Effector memory CD4-positive, alpha-beta T cell (primary cell): ENCODE measurements at regions not wholly inside any gene's neighbourhood (a gene's known extent, or its start where the extent isn't known, plus 50 kb on each side); places are given as distances from the start of the nearest gene placed in this dataset.
"Not testable (repeated sequence)": the region's sequence is repeated elsewhere in the genome, so short reads cannot be mapped to it uniquely, and the experiment has no call there.

Experiments used
- DNase-seq, 3 donors: peaks; one replicate each; pipeline ENCODE4 v3.0.0-alpha.2; 2020
- H3K27ac ChIP-seq: 2 replicates; pipeline ENCODE4 v1.7.0; 2013; ENCODE audit warnings: mild to moderate bottlenecking, low read length, moderate library complexity; ENCODE audit not compliant: insufficient read depth, poor library complexity, severe bottlenecking
- H3K27me3 ChIP-seq: replicated peaks from 2 replicates; pipeline ENCODE4 v1.7.0; 2013; ENCODE audit warnings: mild to moderate bottlenecking, low read length; ENCODE audit not compliant: insufficient read depth, control insufficient read depth, poor library complexity, severe bottlenecking
- H3K36me3 ChIP-seq: 2 replicates; pipeline ENCODE4 v1.7.0; 2013; ENCODE audit warnings: mild to moderate bottlenecking, low read length, moderate library complexity; ENCODE audit not compliant: control insufficient read depth, insufficient read depth
- H3K4me1 ChIP-seq: 2 replicates; pipeline ENCODE4 v1.7.0; 2013; ENCODE audit warnings: low read length, mild to moderate bottlenecking; ENCODE audit not compliant: control insufficient read depth, insufficient read depth, poor library complexity, severe bottlenecking
- H3K4me3 ChIP-seq: 2 replicates; pipeline ENCODE4 v1.7.0; 2013; ENCODE audit warnings: low read length, low read depth, mild to moderate bottlenecking; ENCODE audit not compliant: insufficient read depth, poor library complexity, severe bottlenecking
- H3K9me3 ChIP-seq: 2 replicates; pipeline ENCODE4 v1.7.0; 2013; ENCODE audit warnings: mild to moderate bottlenecking, low read length, moderate library complexity; ENCODE audit not compliant: control insufficient read depth

GRCh38 chr14:55819610-55820304 lies 239.8 kb downstream of the KTN1 start:
- Histone ChIP-seq H3K4me3 (no peak overlapping the region), H3K36me3 (no peaks in the 10 kb centered on the region), H3K27me3 (no peaks in the 10 kb centered on the region), H3K9me3 (no peaks in the 10 kb centered on the region), H3K27ac (no peak overlapping the region), H3K4me1 (no peaks in the 10 kb centered on the region)
- DNase-seq: no peak

- no peaks in the 10 kb centered on the region for H3K36me3 ChIP-seq
- no peak overlapping the region for H3K27ac ChIP-seq
- no peak for DNase-seq
- no peak overlapping the region for H3K4me3 ChIP-seq
- no peaks in the 10 kb centered on the region for H3K9me3 ChIP-seq
- H3K27me3 ChIP-seq: no peaks in the 10 kb centered on the region
- H3K4me1 ChIP-seq: no peaks in the 10 kb centered on the region
Measured at GRCh38 chr14:55822906-55823305, 242.9 kb downstream of the KTN1 start.

GRCh38 chr14:55832122-55832911 lies 252.3 kb downstream of the KTN1 start:
- DNase-seq: no peak
- no peaks in the 10 kb centered on the region for H3K4me1 ChIP-seq
- no peaks in the 10 kb centered on the region for H3K27me3 ChIP-seq
- no peak overlapping the region for H3K27ac ChIP-seq
- H3K36me3 ChIP-seq: no peaks in the 10 kb centered on the region
- no peak overlapping the region for H3K4me3 ChIP-seq
- H3K9me3 ChIP-seq: no peaks in the 10 kb centered on the region

GRCh38 chr14:55832974-55833373 lies 253.0 kb downstream of the KTN1 start:
- no peaks in the 10 kb centered on the region for H3K9me3 ChIP-seq
- no peaks in the 10 kb centered on the region for H3K36me3 ChIP-seq
- DNase-seq: no peak
- H3K4me1 ChIP-seq: no peaks in the 10 kb centered on the region
- no peaks in the 10 kb centered on the region for H3K27me3 ChIP-seq
- no peak overlapping the region for H3K4me3 ChIP-seq
- no peak overlapping the region for H3K27ac ChIP-seq

- no peak for DNase-seq
- Histone ChIP-seq H3K9me3 (no peaks in the 10 kb centered on the region), H3K4me1 (no peaks in the 10 kb centered on the region), H3K36me3 (no peaks in the 10 kb centered on the region), H3K27me3 (no peaks in the 10 kb centered on the region), H3K27ac (no peak overlapping the region), H3K4me3 (no peak overlapping the region)
Measured at GRCh38 chr14:55834390-55834789, 254.4 kb downstream of the KTN1 start.

- Histone ChIP-seq H3K4me3 (no peak overlapping the region), H3K36me3 (no peaks in the 10 kb centered on the region), H3K27me3 (no peaks in the 10 kb centered on the region), H3K9me3 (no peaks in the 10 kb centered on the region), H3K27ac (no peak overlapping the region), H3K4me1 (no peaks in the 10 kb centered on the region)
- DNase-seq: no peak
Measured at GRCh38 chr14:55835985-55836384, 256.0 kb downstream of the KTN1 start.

- no peaks in the 10 kb centered on the region for H3K36me3 ChIP-seq
- no peaks in the 10 kb centered on the region for H3K27me3 ChIP-seq
- H3K4me1 ChIP-seq: no peaks in the 10 kb centered on the region
- H3K9me3 ChIP-seq: no peaks in the 10 kb centered on the region
- H3K27ac ChIP-seq: no peak overlapping the region
- H3K4me3 ChIP-seq: no peak overlapping the region
- no peak for DNase-seq
Measured at GRCh38 chr14:55837467-55837866, 257.5 kb downstream of the KTN1 start.

- Histone ChIP-seq H3K36me3 (no peaks in the 10 kb centered on the region), H3K27me3 (no peaks in the 10 kb centered on the region), H3K9me3 (no peaks in the 10 kb centered on the region), H3K27ac (no peak overlapping the region), H3K4me1 (no peaks in the 10 kb centered on the region), H3K4me3 (no peak overlapping the region)
- DNase-seq: no peak
Measured at GRCh38 chr14:55838529-55839052, 258.6 kb downstream of the KTN1 start.

GRCh38 chr14:55839301-55839947 lies 259.4 kb downstream of the KTN1 start:
- not testable (repeated sequence) for DNase-seq, H3K4me1 ChIP-seq

GRCh38 chr14:55840821-55841220 lies 260.8 kb downstream of the KTN1 start:
- H3K4me3 ChIP-seq: no peak overlapping the region
- no peaks in the 10 kb centered on the region for H3K4me1 ChIP-seq
- no peak overlapping the region for H3K27ac ChIP-seq
- no peaks in the 10 kb centered on the region for H3K27me3 ChIP-seq
- H3K9me3 ChIP-seq: no peaks in the 10 kb centered on the region
- no peak for DNase-seq
- no peaks in the 10 kb centered on the region for H3K36me3 ChIP-seq

More at GRCh38 chr14:55839301-55839947, 259.4 kb downstream of the KTN1 start:
- not testable (repeated sequence) for H3K27ac ChIP-seq, H3K27me3 ChIP-seq, H3K9me3 ChIP-seq, H3K4me3 ChIP-seq, H3K36me3 ChIP-seq
